ENCODE measurements at regions not wholly inside any gene's neighbourhood (a gene's known extent, or its start where the extent isn't known, plus 50 kb on each side); places are given as distances from the start of the nearest gene placed in this dataset.

DNA sequence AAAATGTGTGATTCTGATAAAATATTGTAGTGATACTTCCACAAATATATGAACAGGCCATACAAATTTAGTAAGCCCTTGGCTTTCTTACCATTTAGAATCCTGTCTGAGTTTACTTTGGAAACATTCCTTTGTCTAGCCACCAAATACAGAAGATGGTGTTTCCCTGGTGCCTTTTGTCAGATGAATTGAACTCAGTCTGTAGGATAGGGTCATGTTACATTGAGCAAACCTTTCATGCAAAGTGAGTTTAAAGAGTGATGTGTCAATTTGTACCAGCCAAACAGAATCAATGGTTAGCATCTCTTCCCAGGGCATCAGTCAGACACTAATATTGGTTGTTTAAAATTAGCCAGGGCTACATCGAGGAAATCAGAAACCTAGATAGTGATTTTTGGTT, 1443.4 kb downstream of the ARAP2 start:
- no peaks in the 10 kb centered on the region for H3K4me1 ChIP-seq
- intact Hi-C loops (cut with DNase I) = no loop called here

DNA sequence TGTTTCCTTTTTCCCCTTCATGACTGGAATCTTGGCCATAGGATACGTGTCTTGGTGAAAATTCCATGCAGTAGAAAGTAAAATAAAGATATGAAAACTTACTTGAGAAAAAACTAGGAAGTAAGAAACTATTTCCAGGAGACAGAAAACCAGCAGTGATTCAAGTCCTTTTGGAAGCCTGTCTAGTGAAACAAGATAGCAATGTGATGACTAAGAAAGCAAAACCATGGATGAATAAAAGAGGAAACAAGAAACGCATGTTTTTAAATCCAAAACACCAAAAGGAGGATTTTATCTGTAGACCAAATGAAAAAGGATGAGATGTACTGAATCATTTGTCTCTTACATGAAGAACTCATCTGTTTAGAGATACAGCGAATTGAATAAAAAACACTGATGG, 1430.0 kb downstream of the ARAP2 start:
- DNase-seq (ENCODE audit: extremely low spot score) = no peak
- WGBS = 71% methylated on average over 3 of the region's 3 CpGs
- intact Hi-C loops (cut with DNase I) = no loop called here
- Histone ChIP-seq H3K9me3 (no peaks in the 10 kb centered on the region), H3K27ac (replicated peaks in 1 of 4) (no peak overlapping the region), H3K4me3 (no peak overlapping the region), H3K27me3 (no peaks in the 10 kb centered on the region), H3K4me1 (no peaks in the 10 kb centered on the region), H3K36me3 (no peaks in the 10 kb centered on the region)
- TF ChIP-seq, protein P1, sequence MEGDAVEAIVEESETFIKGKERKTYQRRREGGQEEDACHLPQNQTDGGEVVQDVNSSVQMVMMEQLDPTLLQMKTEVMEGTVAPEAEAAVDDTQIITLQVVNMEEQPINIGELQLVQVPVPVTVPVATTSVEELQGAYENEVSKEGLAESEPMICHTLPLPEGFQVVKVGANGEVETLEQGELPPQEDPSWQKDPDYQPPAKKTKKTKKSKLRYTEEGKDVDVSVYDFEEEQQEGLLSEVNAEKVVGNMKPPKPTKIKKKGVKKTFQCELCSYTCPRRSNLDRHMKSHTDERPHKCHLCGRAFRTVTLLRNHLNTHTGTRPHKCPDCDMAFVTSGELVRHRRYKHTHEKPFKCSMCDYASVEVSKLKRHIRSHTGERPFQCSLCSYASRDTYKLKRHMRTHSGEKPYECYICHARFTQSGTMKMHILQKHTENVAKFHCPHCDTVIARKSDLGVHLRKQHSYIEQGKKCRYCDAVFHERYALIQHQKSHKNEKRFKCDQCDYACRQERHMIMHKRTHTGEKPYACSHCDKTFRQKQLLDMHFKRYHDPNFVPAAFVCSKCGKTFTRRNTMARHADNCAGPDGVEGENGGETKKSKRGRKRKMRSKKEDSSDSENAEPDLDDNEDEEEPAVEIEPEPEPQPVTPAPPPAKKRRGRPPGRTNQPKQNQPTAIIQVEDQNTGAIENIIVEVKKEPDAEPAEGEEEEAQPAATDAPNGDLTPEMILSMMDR (IDR thresholded peaks at IDR 0.05) = no peak
- TF ChIP-seq EP300 (IDR thresholded peaks at IDR 0.05) (no peak), POLR2AphosphoS5 (IDR thresholded peaks at IDR 0.05) (no peak), POLR2A (IDR thresholded peaks at IDR 0.05; ENCODE audit: low read depth) (no peak)

More for the DNA sequence above, 1443.4 kb downstream of the ARAP2 start:
- Histone ChIP-seq H3K9me3 (no peaks in the 10 kb centered on the region), H3K27ac (replicated peaks in 1 of 4) (no peak overlapping the region), H3K4me3 (no peak overlapping the region), H3K27me3 (no peaks in the 10 kb centered on the region), H3K36me3 (no peaks in the 10 kb centered on the region)
- WGBS = 90% methylated on average over 1 of the region's 1 CpG
- no peak for DNase-seq (ENCODE audit: extremely low spot score)
- TF ChIP-seq POLR2AphosphoS5 (IDR thresholded peaks at IDR 0.05) (no peak), EP300 (IDR thresholded peaks at IDR 0.05) (no peak), POLR2A (IDR thresholded peaks at IDR 0.05; ENCODE audit: low read depth) (no peak)
- TF ChIP-seq, protein P1 (IDR thresholded peaks at IDR 0.05) = no peak

DNA sequence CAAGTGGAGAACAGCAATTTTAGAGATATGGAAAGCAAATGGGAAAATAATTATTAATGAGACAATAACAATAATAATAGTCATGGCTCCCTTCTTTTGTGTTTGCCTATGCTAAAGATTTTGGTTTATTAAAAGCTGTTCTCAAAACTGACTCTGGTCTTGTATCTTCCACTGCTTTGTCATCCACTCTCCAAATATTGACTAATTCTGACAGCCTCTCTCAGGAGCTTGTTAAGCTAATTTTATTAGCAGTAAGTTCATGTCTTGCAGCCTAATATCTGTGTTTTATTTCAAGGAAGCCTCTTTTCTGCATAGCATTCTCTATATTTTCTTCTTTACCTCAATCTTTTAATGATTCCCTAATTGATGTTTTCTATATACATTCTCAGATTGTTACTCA, 1419.8 kb downstream of the ARAP2 start:
- TF ChIP-seq POLR2AphosphoS5 (IDR thresholded peaks at IDR 0.05) = no peak
- no peak for TF ChIP-seq POLR2A (IDR thresholded peaks at IDR 0.05; ENCODE audit: low read depth)
- TF ChIP-seq EP300 (IDR thresholded peaks at IDR 0.05) = no peak
- TF ChIP-seq, protein P1 (IDR thresholded peaks at IDR 0.05) = no peak
- no peak for DNase-seq (ENCODE audit: extremely low spot score)
- Histone ChIP-seq H3K27ac (replicated peaks in 1 of 4) (no peak overlapping the region), H3K4me3 (no peak overlapping the region), H3K9me3 (no peaks in the 10 kb centered on the region), H3K4me1 (no peaks in the 10 kb centered on the region), H3K27me3 (no peaks in the 10 kb centered on the region), H3K36me3 (no peaks in the 10 kb centered on the region)
- intact Hi-C loops (cut with DNase I) = no loop called here

DNA sequence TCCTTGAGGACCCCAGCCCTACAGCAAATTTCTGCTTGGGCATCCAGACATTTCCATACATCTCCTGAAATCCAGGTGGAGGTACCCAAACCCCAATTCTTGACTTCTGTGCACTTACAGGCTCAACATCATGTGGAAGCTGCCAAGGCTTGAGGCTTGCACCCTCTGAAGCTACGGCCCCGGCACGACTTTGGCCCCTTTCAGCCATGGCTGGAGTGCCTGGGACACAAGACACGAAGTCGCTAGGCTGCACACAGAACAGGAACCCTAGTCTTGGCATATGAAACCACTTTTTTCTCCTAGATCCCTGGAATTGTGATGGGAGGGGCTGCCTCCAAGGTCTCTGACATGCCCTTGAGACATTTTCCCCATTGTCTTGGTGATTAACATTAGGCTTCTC, 1417.7 kb downstream of the ARAP2 start:
- H3K27me3 ChIP-seq = no peaks in the 10 kb centered on the region
- TF ChIP-seq, protein P1 (IDR thresholded peaks at IDR 0.05) = no peak
- TF ChIP-seq EP300 (IDR thresholded peaks at IDR 0.05) (no peak), POLR2AphosphoS5 (IDR thresholded peaks at IDR 0.05) (no peak), POLR2A (IDR thresholded peaks at IDR 0.05; ENCODE audit: low read depth) (no peak)
- no peaks in the 10 kb centered on the region for H3K9me3 ChIP-seq
- H3K27ac ChIP-seq (replicated peaks in 1 of 4) = no peak overlapping the region
- no peak for DNase-seq (ENCODE audit: extremely low spot score)
- H3K4me3 ChIP-seq = no peak overlapping the region
- 83% methylated on average over 5 of the region's 5 CpGs for WGBS
- H3K4me1 ChIP-seq = no peaks in the 10 kb centered on the region
- intact Hi-C loops (cut with DNase I) = no loop called here
- H3K36me3 ChIP-seq = no peaks in the 10 kb centered on the region

DNA sequence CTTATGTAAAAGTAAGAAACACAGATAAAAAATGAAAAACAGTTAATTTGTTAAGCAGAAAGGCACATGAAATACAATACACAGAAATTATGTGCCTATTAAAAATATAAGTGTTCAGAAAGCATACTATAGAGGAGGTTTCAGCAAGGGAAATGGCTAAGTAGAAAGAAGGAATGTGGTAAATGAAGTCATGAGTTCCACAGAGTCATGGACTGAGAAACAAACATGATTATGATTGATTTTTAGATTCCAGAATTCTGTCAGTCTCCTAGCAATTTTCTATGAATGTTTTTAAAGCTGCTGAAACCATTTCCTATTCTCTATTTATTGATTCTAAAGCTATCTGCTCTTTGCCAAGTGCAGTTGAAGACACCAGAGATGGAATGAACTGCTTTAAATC, 1398.4 kb downstream of the ARAP2 start:
- H3K4me3 ChIP-seq = no peak overlapping the region
- H3K36me3 ChIP-seq = no peaks in the 10 kb centered on the region
- no peaks in the 10 kb centered on the region for H3K9me3 ChIP-seq
- intact Hi-C loops (cut with DNase I) = no loop called here
- no peak overlapping the region for H3K27ac ChIP-seq (replicated peaks in 1 of 4)
- TF ChIP-seq EP300 (IDR thresholded peaks at IDR 0.05) = no peak
- TF ChIP-seq POLR2A (IDR thresholded peaks at IDR 0.05; ENCODE audit: low read depth) = no peak
- TF ChIP-seq POLR2AphosphoS5 (IDR thresholded peaks at IDR 0.05) = no peak
- TF ChIP-seq, protein P1 (IDR thresholded peaks at IDR 0.05) = no peak
- H3K4me1 ChIP-seq = no peaks in the 10 kb centered on the region
- H3K27me3 ChIP-seq = no peaks in the 10 kb centered on the region
- no peak for DNase-seq (ENCODE audit: extremely low spot score)
